IMR-90 (cell line): ENCODE measurements at regions not wholly inside any gene's neighbourhood (a gene's known extent, or its start where the extent isn't known, plus 50 kb on each side); places are given as distances from the start of the nearest gene placed in this dataset.

ENCODE experiments used
- ATAC-seq: fragments of 200-7000 bp; cut with Tn5 transposase; 2 replicates; pipeline ENCODE4 v1.9.1; 2020; ENCODE audit warnings: low read depth, mild to moderate bottlenecking, moderate library complexity
- BruUV-seq: library from RNA; stranded (reverse); fragments of 400-500 nt; replicated peaks from 2 replicates; lab custom pipeline; 2021; lab: Mats Ljungman, UMichigan
- CTCF ChIA-PET: fragments of 300-600 bp; formaldehyde crosslinking; extraction: SDS; loops from one replicate; lab custom pipeline; 2021; ENCODE audit warnings: antibody characterized with exemption; lab: Yijun Ruan, JAX
- POLR2A ChIA-PET: fragments of 300-600 bp; sonication (Branson Sonifier 250); formaldehyde crosslinking; loops from one replicate; lab custom pipeline; 2022; ENCODE audit warnings: antibody characterized with exemption; ENCODE audit not compliant: unreplicated experiment; lab: Charles Lee
- DNase-seq: peaks from one replicate; pipeline ENCODE4 v3.0.0; 2013
- H2AFZ ChIP-seq: replicated peaks from 2 replicates; pipeline ENCODE3; 2013; ENCODE audit warnings: low read length, mild to moderate bottlenecking; ENCODE audit not compliant: poor library complexity
- H2AK5ac ChIP-seq: 2 replicates; pipeline ENCODE4 v1.6.1; 2013; ENCODE audit warnings: low read depth, low read length, inconsistent platforms
- H2AK9ac ChIP-seq: replicated peaks from 2 replicates; pipeline ENCODE3; 2013; ENCODE audit warnings: mild to moderate bottlenecking, low read depth, low read length, moderate library complexity; ENCODE audit not compliant: poor library complexity
- H2BK120ac ChIP-seq: 2 replicates; pipeline ENCODE4 v1.6.1; 2013; ENCODE audit warnings: low read depth, low read length, inconsistent platforms
- H2BK15ac ChIP-seq: 3 replicates; pipeline ENCODE4 v1.6.1; 2013; ENCODE audit warnings: low read depth, low read length, inconsistent platforms
- H2BK20ac ChIP-seq: 2 replicates; pipeline ENCODE4 v1.6.1; 2013; ENCODE audit warnings: low read depth, mild to moderate bottlenecking, inconsistent platforms, low read length, moderate library complexity
- H2BK5ac ChIP-seq: 2 replicates; pipeline ENCODE4 v1.6.1; 2013; ENCODE audit warnings: mild to moderate bottlenecking, low read depth, low read length, inconsistent platforms; ENCODE audit not compliant: poor library complexity, severe bottlenecking
- H3K14ac ChIP-seq: replicated peaks from 2 replicates; pipeline ENCODE4 v1.6.1; 2013; ENCODE audit warnings: low read depth, low read length, inconsistent platforms
- H3K18ac ChIP-seq: 2 replicates; pipeline ENCODE4 v1.6.1; 2013; ENCODE audit warnings: low read depth, low read length, control low read depth
- H3K23ac ChIP-seq: 2 replicates; pipeline ENCODE4 v1.6.1; 2013; ENCODE audit warnings: low read depth, low read length, inconsistent platforms
- H3K27ac ChIP-seq: 2 replicates; pipeline ENCODE4 v1.5.1; 2013; ENCODE audit warnings: mild to moderate bottlenecking, control low read depth, low read length; ENCODE audit not compliant: insufficient read depth
- H3K27me3 ChIP-seq: 2 replicates; pipeline ENCODE4 v1.6.1; 2013; ENCODE audit warnings: low read length; ENCODE audit not compliant: control insufficient read depth, insufficient read depth
- H3K36me3 ChIP-seq: 2 replicates; pipeline ENCODE4 v1.6.1; 2013; ENCODE audit warnings: low read length, mixed read lengths; ENCODE audit not compliant: control insufficient read depth, insufficient read depth
- H3K4ac ChIP-seq: 2 replicates; pipeline ENCODE4 v1.6.1; 2013; ENCODE audit warnings: low read depth, low read length, inconsistent platforms
- H3K4me1 ChIP-seq: 2 replicates; pipeline ENCODE4 v1.6.1; 2013; ENCODE audit warnings: low read length, mixed read lengths; ENCODE audit not compliant: control insufficient read depth, insufficient read depth
- H3K4me2 ChIP-seq: 2 replicates; pipeline ENCODE4 v1.6.1; 2013; ENCODE audit warnings: low read depth, mild to moderate bottlenecking, control low read depth, low read length, moderate library complexity
- H3K4me3 ChIP-seq: 2 replicates; pipeline ENCODE4 v1.5.1; 2013; ENCODE audit warnings: low read depth, mild to moderate bottlenecking, control low read depth, low read length, moderate library complexity; ENCODE audit not compliant: insufficient read depth
- H3K56ac ChIP-seq: 2 replicates; pipeline ENCODE4 v1.6.1; 2013; ENCODE audit warnings: low read length, inconsistent platforms; ENCODE audit not compliant: insufficient read depth; ENCODE audit errors: extremely low read depth
- H3K79me1 ChIP-seq, 2 experiments: 2 replicates each; pipeline ENCODE4 v1.6.1; 2013; ENCODE audit warnings: low read length in 2 of 2, inconsistent platforms in 1 of 2, low read depth in 1 of 2
- H3K9ac ChIP-seq: 2 replicates; pipeline ENCODE4 v1.6.1; 2013; ENCODE audit warnings: low read depth, low read length, control low read depth
- H3K9me1 ChIP-seq: 2 replicates; pipeline ENCODE4 v1.6.1; 2013; ENCODE audit warnings: low read length, inconsistent platforms; ENCODE audit not compliant: insufficient read depth
- H3K9me3 ChIP-seq: 2 replicates; pipeline ENCODE4 v1.6.1; 2013; ENCODE audit warnings: low read length; ENCODE audit not compliant: control insufficient read depth, insufficient read depth
- H4K20me1 ChIP-seq: 2 replicates; pipeline ENCODE4 v1.6.1; 2013; ENCODE audit warnings: low read length, inconsistent platforms; ENCODE audit not compliant: insufficient read depth
- H4K5ac ChIP-seq: 2 replicates; pipeline ENCODE4 v1.6.1; 2013; ENCODE audit warnings: mild to moderate bottlenecking, low read depth, low read length, control low read depth
- H4K8ac ChIP-seq, 2 experiments: 2 replicates each; pipeline ENCODE4 v1.6.1; 2013; ENCODE audit warnings: low read depth in 2 of 2, low read length in 2 of 2, control low read depth in 1 of 2, inconsistent platforms in 1 of 2
- H4K91ac ChIP-seq: 2 replicates; pipeline ENCODE4 v1.6.1; 2013; ENCODE audit warnings: low read depth, low read length, inconsistent platforms; ENCODE audit not compliant: insufficient read depth
- FOS ChIP-seq: fragments of 150-350 bp; IDR thresholded peaks from 2 replicates; pipeline ENCODE4 v1.6.1; 2016; ENCODE audit warnings: low read depth, low read length
- whole genome bisulfite sequencing, 2 experiments: methylation state at CpG; one replicate each; pipeline versions ENCODE4 v1.1.5 to v1.1.7; 2013; ENCODE audit warnings: missing lambda C conversion rate in 2 of 2; ENCODE audit not compliant: insufficient read length in 1 of 2; ENCODE audit errors: extremely low coverage in 2 of 2; 5-methylcytosine and 5-hydroxymethylcytosine counted together
- dilution Hi-C: fragments of 300-500 bp; cut with HindIII; formaldehyde crosslinking; loops from one replicate; pipeline ENCODE4 v1.14.3; 2018; ENCODE audit warnings: low sequenced_read_pairs; ENCODE audit not compliant: unreplicated experiment
- in situ Hi-C: fragments of 300-500 bp; cut with MboI; formaldehyde crosslinking; loops from 3 replicates; pipeline ENCODE4 v1.14.3; 2019; ENCODE audit warnings: low sequenced_read_pairs, inconsistent platforms, mixed read lengths
- intact Hi-C: fragments of 100-400 bp; cut with micrococcal nuclease; formaldehyde crosslinking; loops from 2 replicates; pipeline ENCODE4 v1.10.0; 2022

DNA sequence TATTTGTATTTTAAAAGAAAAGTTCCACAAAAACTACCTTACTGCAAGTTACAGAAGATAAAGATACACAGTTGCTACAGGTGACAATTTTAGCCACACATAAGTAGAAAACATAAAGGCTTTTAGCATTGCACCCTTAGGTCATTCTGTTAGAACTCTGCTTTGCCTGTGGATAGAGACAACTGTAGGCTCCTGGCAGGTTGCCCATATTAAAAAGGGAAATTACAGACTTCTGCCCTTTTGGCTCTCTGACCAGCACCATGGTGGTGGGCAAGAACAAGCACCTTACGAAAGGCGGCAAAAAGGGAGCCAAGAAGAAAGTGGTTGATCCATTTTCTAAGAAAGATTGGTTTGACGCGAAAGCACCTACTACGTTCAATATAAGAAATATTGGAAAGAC lies 223.3 kb downstream of the MC4R start:
- H3K79me1 ChIP-seq, result no peaks in the 10 kb centered on the region
- no peak overlapping the region for H4K8ac ChIP-seq
- no peaks in the 10 kb centered on the region for H3K27me3 ChIP-seq
- H3K23ac ChIP-seq, result no peak overlapping the region
- H2BK120ac ChIP-seq, result no peak overlapping the region
- dilution Hi-C loops (no loop called here), intact Hi-C loops (no loop called here), in situ Hi-C loops (no loop called here)
- BruUV-seq, result no TSS peak
- no peak overlapping the region for H2BK20ac ChIP-seq
- no peak overlapping the region for H2AK5ac ChIP-seq
- H3K4ac ChIP-seq, result no peak overlapping the region
- ATAC-seq (no peak), DNase-seq (no peak)
- WGBS, 2 experiments, result 94% methylated on average over 3 of the region's 5 CpGs; no CpG with 5 or more reads in 1 of the 2 experiments
- H3K27ac ChIP-seq, result no peak overlapping the region
- H3K9ac ChIP-seq, result no peak overlapping the region
- H3K9me3 ChIP-seq, result no peaks in the 10 kb centered on the region
- no peaks in the 10 kb centered on the region for H3K4me1 ChIP-seq
- no peak overlapping the region for H4K91ac ChIP-seq
- CTCF ChIA-PET, result no interaction called here
- H4K20me1 ChIP-seq, result no peaks in the 10 kb centered on the region
- H3K4me3 ChIP-seq, result no peak overlapping the region
- no peak overlapping the region for H3K4me2 ChIP-seq
- no peak overlapping the region for H3K14ac ChIP-seq
- H4K5ac ChIP-seq, result no peak overlapping the region
- H3K9me1 ChIP-seq, result no peaks in the 10 kb centered on the region
- H2BK15ac ChIP-seq, result no peak overlapping the region
- TF ChIP-seq FOS, result no peak
- H2AK9ac ChIP-seq, result no peak overlapping the region
- POLR2A ChIA-PET, result no interaction called here
- H3K56ac ChIP-seq, result no peak overlapping the region
- no peak overlapping the region for H3K18ac ChIP-seq
- no peak overlapping the region for H2BK5ac ChIP-seq
- no peak overlapping the region for H2AFZ ChIP-seq
- H3K36me3 ChIP-seq, result no peaks in the 10 kb centered on the region
